ENCODE measurements at regions not wholly inside any gene's neighbourhood (a gene's known extent, or its start where the extent isn't known, plus 50 kb on each side); places are given as distances from the start of the nearest gene placed in this dataset.

DNA sequence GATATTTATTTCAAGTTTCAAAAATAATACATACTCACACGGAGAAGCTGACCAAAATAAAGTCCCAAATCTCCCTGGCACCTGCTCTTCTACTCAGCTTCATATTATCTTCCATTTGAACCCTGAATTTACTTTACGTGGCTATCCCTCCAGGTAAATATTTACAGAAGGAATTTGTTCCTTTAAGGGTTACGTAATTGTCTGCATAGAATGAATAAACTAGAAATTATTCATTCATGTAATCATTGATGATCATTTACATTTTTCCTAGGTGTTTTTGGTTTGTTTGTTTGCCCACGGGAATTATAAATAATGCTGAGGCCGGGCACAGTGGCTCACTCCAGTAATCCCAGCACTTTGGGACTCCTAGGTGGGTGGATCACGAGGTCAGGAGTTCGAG is 251.2 kb downstream of the PLK2 start:
- H3K4me3 ChIP-seq (ENCODE audit: extremely low read depth, insufficient read depth, low read length, poor library complexity, severe bottlenecking) = no peak overlapping the region
- no peaks in the 10 kb centered on the region for H3K36me3 ChIP-seq (ENCODE audit: control insufficient read depth, insufficient read depth, low read length)
- H3K9me3 ChIP-seq (ENCODE audit: control insufficient read depth, low read length) = no peaks in the 10 kb centered on the region
- no peak overlapping the region for H3K27ac ChIP-seq (ENCODE audit: low read depth, low read length, severe bottlenecking)
- 92 to 100% methylated on average over 1 to 2 of the region's 7 CpGs for WGBS, 2 experiments (ENCODE audit: insufficient coverage in 2 of 2)
- H3K4me1 ChIP-seq (ENCODE audit: control insufficient read depth, insufficient read depth, low read length, poor library complexity, severe bottlenecking) = no peaks in the 10 kb centered on the region

DNA sequence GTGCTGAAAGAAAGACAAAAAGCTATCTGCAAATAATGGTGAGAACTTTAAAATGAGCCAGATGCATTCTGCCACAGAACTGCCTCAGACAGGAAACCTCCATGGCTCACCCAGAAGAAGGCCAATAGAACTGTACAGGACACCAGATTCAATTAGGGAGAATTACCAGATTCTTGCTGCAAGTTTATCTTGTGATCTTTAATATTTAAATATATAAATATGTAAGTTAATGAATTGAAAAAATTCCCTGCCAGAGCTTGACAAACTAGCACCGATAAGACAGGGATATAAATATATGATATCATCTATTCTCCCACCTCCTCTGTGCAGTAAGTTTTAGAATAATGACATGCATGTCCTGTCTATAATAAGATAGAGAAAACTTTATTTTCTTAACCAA is 252.8 kb downstream of the PLK2 start:
- Histone ChIP-seq H3K36me3 (ENCODE audit: control insufficient read depth, insufficient read depth, low read length) (no peaks in the 10 kb centered on the region), H3K9me3 (ENCODE audit: control insufficient read depth, low read length) (no peaks in the 10 kb centered on the region), H3K4me3 (ENCODE audit: extremely low read depth, insufficient read depth, low read length, poor library complexity, severe bottlenecking) (no peak overlapping the region), H3K4me1 (ENCODE audit: control insufficient read depth, insufficient read depth, low read length, poor library complexity, severe bottlenecking) (no peaks in the 10 kb centered on the region), H3K27ac (ENCODE audit: low read depth, low read length, severe bottlenecking) (no peak overlapping the region)
- no CpG with 5 or more reads among the region's 1 CpG for WGBS, 2 experiments (ENCODE audit: insufficient coverage in 2 of 2)

DNA sequence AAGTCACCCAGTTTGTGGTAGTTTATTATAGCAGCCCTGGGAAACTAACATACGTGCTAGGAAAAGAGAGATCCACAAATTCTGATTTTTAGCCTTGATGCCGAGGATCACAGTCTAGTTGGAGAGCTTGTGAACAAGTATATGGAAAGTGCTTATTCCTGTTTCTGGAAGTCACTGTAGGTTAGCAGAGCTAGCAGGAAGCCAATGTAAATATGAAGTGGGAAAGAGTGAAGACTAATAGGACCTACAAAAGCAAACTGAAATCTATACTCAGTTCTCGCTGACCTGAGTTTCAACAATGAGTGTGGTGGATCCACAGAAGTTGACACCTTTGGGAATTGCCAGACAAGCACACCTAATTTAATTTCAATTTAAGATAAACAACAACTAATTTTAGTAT is 254.9 kb downstream of the PLK2 start:
- H3K36me3 ChIP-seq (ENCODE audit: control insufficient read depth, insufficient read depth, low read length) = no peaks in the 10 kb centered on the region
- WGBS, 2 experiments (ENCODE audit: insufficient coverage in 2 of 2) = 89 to 95% methylated on average over 3 of the region's 3 CpGs
- H3K4me3 ChIP-seq (ENCODE audit: extremely low read depth, insufficient read depth, low read length, poor library complexity, severe bottlenecking) = no peak overlapping the region
- H3K9me3 ChIP-seq (ENCODE audit: control insufficient read depth, low read length) = no peaks in the 10 kb centered on the region
- no peaks in the 10 kb centered on the region for H3K4me1 ChIP-seq (ENCODE audit: control insufficient read depth, insufficient read depth, low read length, poor library complexity, severe bottlenecking)
- H3K27ac ChIP-seq (ENCODE audit: low read depth, low read length, severe bottlenecking) = no peak overlapping the region

- Histone ChIP-seq H3K36me3 (ENCODE audit: control insufficient read depth, insufficient read depth, low read length) (no peaks in the 10 kb centered on the region), H3K4me3 (ENCODE audit: extremely low read depth, insufficient read depth, low read length, poor library complexity, severe bottlenecking) (no peak overlapping the region), H3K9me3 (ENCODE audit: control insufficient read depth, low read length) (no peaks in the 10 kb centered on the region), H3K4me1 (ENCODE audit: control insufficient read depth, insufficient read depth, low read length, poor library complexity, severe bottlenecking) (no peaks in the 10 kb centered on the region), H3K27ac (ENCODE audit: low read depth, low read length, severe bottlenecking) (no peak overlapping the region)
- 100% methylated on average over 1 of the region's 2 CpGs; no CpG with 5 or more reads in 1 of the 2 experiments for WGBS, 2 experiments (ENCODE audit: insufficient coverage in 2 of 2)
Observed at GRCh38 chr5:58202941-58203444, 256.9 kb downstream of the PLK2 start.

DNA sequence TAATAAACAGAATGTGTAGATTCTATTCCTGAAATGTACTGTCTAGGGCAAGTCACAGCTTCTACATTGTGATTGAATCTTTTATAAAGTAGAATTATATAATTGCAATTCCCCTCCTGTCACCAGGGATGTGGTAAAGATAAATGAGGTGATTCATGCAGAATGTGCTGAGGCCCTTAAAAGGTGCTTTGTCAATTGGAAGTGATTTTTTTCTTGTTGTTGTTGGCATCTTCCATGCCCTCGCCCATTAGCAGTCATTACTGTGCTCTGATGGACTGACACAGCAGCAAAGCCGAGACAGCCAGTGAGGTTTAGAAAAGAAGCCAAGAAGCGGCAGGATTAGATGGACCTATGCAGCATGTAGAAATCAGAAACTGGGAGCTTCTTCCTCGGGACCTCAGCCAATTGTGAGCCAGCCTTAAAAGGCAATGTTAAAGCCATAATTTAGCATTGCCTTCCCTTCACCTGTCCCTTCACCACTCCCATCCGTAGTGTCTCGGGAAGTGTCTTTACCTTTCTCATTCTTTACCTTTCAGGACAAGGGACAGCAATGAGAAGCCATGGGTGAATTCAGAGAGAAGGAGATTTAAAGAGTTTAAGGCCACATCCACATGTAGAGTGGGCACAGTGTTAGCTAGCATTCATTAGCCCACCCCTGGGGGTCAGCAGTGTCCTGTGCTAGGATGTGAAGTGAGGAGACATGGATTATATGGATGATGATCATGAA is 257.8 kb downstream of the PLK2 start:
- no peaks in the 10 kb centered on the region for H3K9me3 ChIP-seq (ENCODE audit: control insufficient read depth, low read length)
- H3K4me3 ChIP-seq (ENCODE audit: extremely low read depth, insufficient read depth, low read length, poor library complexity, severe bottlenecking) = no peak overlapping the region
- 94% methylated on average over 4 of the region's 6 CpGs for WGBS, 2 experiments (ENCODE audit: insufficient coverage in 2 of 2)
- H3K27ac ChIP-seq (ENCODE audit: low read depth, low read length, severe bottlenecking) = no peak overlapping the region
- no peaks in the 10 kb centered on the region for H3K4me1 ChIP-seq (ENCODE audit: control insufficient read depth, insufficient read depth, low read length, poor library complexity, severe bottlenecking)
- no peaks in the 10 kb centered on the region for H3K36me3 ChIP-seq (ENCODE audit: control insufficient read depth, insufficient read depth, low read length)

GRCh38 chr5:58200451-58200850 is 259.4 kb downstream of the PLK2 start:
- WGBS, 2 experiments (ENCODE audit: insufficient coverage in 2 of 2) = 85 to 100% methylated on average over 1 of the region's 1 CpG
- no peaks in the 10 kb centered on the region for H3K9me3 ChIP-seq (ENCODE audit: control insufficient read depth, low read length)
- H3K4me1 ChIP-seq (ENCODE audit: control insufficient read depth, insufficient read depth, low read length, poor library complexity, severe bottlenecking) = no peaks in the 10 kb centered on the region
- no peak overlapping the region for H3K4me3 ChIP-seq (ENCODE audit: extremely low read depth, insufficient read depth, low read length, poor library complexity, severe bottlenecking)
- H3K36me3 ChIP-seq (ENCODE audit: control insufficient read depth, insufficient read depth, low read length) = no peaks in the 10 kb centered on the region
- no peak overlapping the region for H3K27ac ChIP-seq (ENCODE audit: low read depth, low read length, severe bottlenecking)

DNA sequence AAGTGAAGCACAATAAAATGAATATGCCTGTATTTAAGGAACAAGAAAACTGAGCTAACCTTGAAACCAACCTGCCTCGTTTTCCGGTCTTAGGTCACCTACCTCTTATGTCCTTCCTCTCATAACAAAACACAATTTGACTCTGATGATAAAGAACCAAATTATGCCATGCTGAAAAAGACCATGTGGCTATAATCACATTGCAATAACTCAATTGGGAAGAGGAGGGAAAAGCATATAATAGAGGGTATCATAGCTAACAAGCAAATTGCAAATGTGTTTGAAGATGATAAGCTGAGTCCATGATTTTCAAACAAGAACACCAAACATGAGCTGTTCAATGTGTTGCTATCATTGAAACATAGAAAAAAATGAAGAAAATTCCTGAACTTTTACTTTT is 260.8 kb downstream of the PLK2 start:
- Histone ChIP-seq H3K4me3 (ENCODE audit: extremely low read depth, insufficient read depth, low read length, poor library complexity, severe bottlenecking) (no peak overlapping the region), H3K36me3 (ENCODE audit: control insufficient read depth, insufficient read depth, low read length) (no peaks in the 10 kb centered on the region)

DNA sequence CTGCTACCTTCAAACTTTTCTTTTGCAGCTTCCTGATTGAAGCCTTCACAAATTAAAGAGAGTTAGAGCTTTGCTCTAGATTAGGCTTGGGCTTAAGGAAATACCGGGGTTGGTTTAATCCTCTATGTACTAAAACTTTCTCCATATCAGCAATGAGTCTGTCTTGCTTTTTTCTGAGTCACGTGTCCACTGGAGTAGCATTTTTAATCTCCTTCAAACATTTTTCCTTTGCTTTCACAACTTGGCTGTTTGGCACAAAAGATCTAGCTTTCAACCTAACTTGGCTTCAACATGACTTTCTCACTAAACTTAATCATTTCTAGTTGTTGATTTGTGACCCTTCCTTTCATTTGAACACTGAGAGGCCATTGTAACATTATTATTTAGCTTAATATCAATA is 261.6 kb downstream of the PLK2 start:
- H3K4me1 ChIP-seq (ENCODE audit: control insufficient read depth, insufficient read depth, low read length, poor library complexity, severe bottlenecking) = no peaks in the 10 kb centered on the region
- H3K4me3 ChIP-seq (ENCODE audit: extremely low read depth, insufficient read depth, low read length, poor library complexity, severe bottlenecking) = no peak overlapping the region
- no peak overlapping the region for H3K27ac ChIP-seq (ENCODE audit: low read depth, low read length, severe bottlenecking)
- no peaks in the 10 kb centered on the region for H3K9me3 ChIP-seq (ENCODE audit: control insufficient read depth, low read length)
- WGBS, 2 experiments (ENCODE audit: insufficient coverage in 2 of 2) = 63 to 89% methylated on average over 1 to 2 of the region's 2 CpGs
- no peaks in the 10 kb centered on the region for H3K36me3 ChIP-seq (ENCODE audit: control insufficient read depth, insufficient read depth, low read length)

More for the DNA sequence above, 260.8 kb downstream of the PLK2 start:
- Histone ChIP-seq H3K27ac (ENCODE audit: low read depth, low read length, severe bottlenecking) (no peak overlapping the region), H3K9me3 (ENCODE audit: control insufficient read depth, low read length) (no peaks in the 10 kb centered on the region), H3K4me1 (ENCODE audit: control insufficient read depth, insufficient read depth, low read length, poor library complexity, severe bottlenecking) (no peaks in the 10 kb centered on the region)
- WGBS, 2 experiments (ENCODE audit: insufficient coverage in 2 of 2) = no CpG with 5 or more reads among the region's 2 CpGs

- no peak overlapping the region for H3K4me3 ChIP-seq (ENCODE audit: extremely low read depth, insufficient read depth, low read length, poor library complexity, severe bottlenecking)
- no peak overlapping the region for H3K27ac ChIP-seq (ENCODE audit: low read depth, low read length, severe bottlenecking)
- no peaks in the 10 kb centered on the region for H3K36me3 ChIP-seq (ENCODE audit: control insufficient read depth, insufficient read depth, low read length)
- H3K9me3 ChIP-seq (ENCODE audit: control insufficient read depth, low read length) = no peaks in the 10 kb centered on the region
- no peaks in the 10 kb centered on the region for H3K4me1 ChIP-seq (ENCODE audit: control insufficient read depth, insufficient read depth, low read length, poor library complexity, severe bottlenecking)
Observed at GRCh38 chr5:58197875-58198274, 262.0 kb downstream of the PLK2 start.

GRCh38 chr5:58191443-58191842 is 268.4 kb downstream of the PLK2 start:
- Histone ChIP-seq H3K36me3 (ENCODE audit: control insufficient read depth, insufficient read depth, low read length) (no peaks in the 10 kb centered on the region), H3K27ac (ENCODE audit: low read depth, low read length, severe bottlenecking) (no peak overlapping the region), H3K9me3 (ENCODE audit: control insufficient read depth, low read length) (no peaks in the 10 kb centered on the region), H3K4me1 (ENCODE audit: control insufficient read depth, insufficient read depth, low read length, poor library complexity, severe bottlenecking) (peaks cover 25% of the 10 kb centered on the region), H3K4me3 (ENCODE audit: extremely low read depth, insufficient read depth, low read length, poor library complexity, severe bottlenecking) (no peak overlapping the region)
- WGBS, 2 experiments (ENCODE audit: insufficient coverage in 2 of 2) = no CpG with 5 or more reads among the region's 1 CpG

GRCh38 chr5:58188262-58188651 is 271.6 kb downstream of the PLK2 start:
- Histone ChIP-seq H3K4me3 (ENCODE audit: extremely low read depth, insufficient read depth, low read length, poor library complexity, severe bottlenecking) (no peak overlapping the region), H3K27ac (ENCODE audit: low read depth, low read length, severe bottlenecking) (peak overlapping the region; percentile 41), H3K4me1 (ENCODE audit: control insufficient read depth, insufficient read depth, low read length, poor library complexity, severe bottlenecking) (peaks cover 25% of the 10 kb centered on the region), H3K9me3 (ENCODE audit: control insufficient read depth, low read length) (no peaks in the 10 kb centered on the region), H3K36me3 (ENCODE audit: control insufficient read depth, insufficient read depth, low read length) (no peaks in the 10 kb centered on the region)
- 20% methylated on average over 1 of the region's 4 CpGs; no CpG with 5 or more reads in 1 of the 2 experiments for WGBS, 2 experiments (ENCODE audit: insufficient coverage in 2 of 2)

Measured in mesodermal cell (in vitro differentiated cells).